Activated effector memory CD4-positive, alpha-beta T cell treated with Interleukin-2 at 50 U/mL for 16 hours (primary cell): ENCODE measurements at regions not wholly inside any gene's neighbourhood (a gene's known extent, or its start where the extent isn't known, plus 50 kb on each side); places are given as distances from the start of the nearest gene placed in this dataset.

Experiments
- DNase-seq: peaks from one replicate; pipeline ENCODE4 v3.0.0-alpha.2; 2020

- DNase-seq, result no peak
Measured at GRCh38 chrX:9318213-9318612, 146.6 kb upstream of the TBL1X start.

GRCh38 chrX:9318766-9319165 is 146.1 kb upstream of the TBL1X start:
- DNase-seq, result no peak

- no peak for DNase-seq
Measured at GRCh38 chrX:9320940-9321339, 143.9 kb upstream of the TBL1X start.

- DNase-seq, result no peak
Measured at GRCh38 chrX:9324676-9325075, 140.2 kb upstream of the TBL1X start.

GRCh38 chrX:9326369-9326768 is 138.5 kb upstream of the TBL1X start:
- DNase-seq, result no peak

- no peak for DNase-seq
Measured at GRCh38 chrX:9327086-9327746, 137.6 kb upstream of the TBL1X start.

GRCh38 chrX:9327747-9328145 is 137.1 kb upstream of the TBL1X start:
- no peak for DNase-seq

GRCh38 chrX:9329056-9329455 is 135.8 kb upstream of the TBL1X start:
- no peak for DNase-seq

GRCh38 chrX:9330249-9330982 is 134.4 kb upstream of the TBL1X start:
- no peak for DNase-seq

GRCh38 chrX:9333873-9334560 is 130.8 kb upstream of the TBL1X start:
- no peak for DNase-seq

- no peak for DNase-seq
Measured at GRCh38 chrX:9335251-9335650, 129.6 kb upstream of the TBL1X start.

GRCh38 chrX:9336456-9336855 is 128.4 kb upstream of the TBL1X start:
- DNase-seq, result no peak

- no peak for DNase-seq
Measured at GRCh38 chrX:9337046-9337445, 127.8 kb upstream of the TBL1X start.

GRCh38 chrX:9338986-9339385 is 125.9 kb upstream of the TBL1X start:
- no peak for DNase-seq

GRCh38 chrX:9339603-9340491 is 125.0 kb upstream of the TBL1X start:
- DNase-seq, result peak; percentile 27

- no peak for DNase-seq
Measured at GRCh38 chrX:9340598-9341290, 124.1 kb upstream of the TBL1X start.

- DNase-seq, result no peak
Measured at GRCh38 chrX:9341291-9342201, 123.3 kb upstream of the TBL1X start.

GRCh38 chrX:9342561-9343051 is 122.3 kb upstream of the TBL1X start:
- peak; percentile 31 for DNase-seq

GRCh38 chrX:9343971-9344370 is 120.9 kb upstream of the TBL1X start:
- DNase-seq, result no peak

- DNase-seq, result no peak
Measured at GRCh38 chrX:9345957-9346356, 118.9 kb upstream of the TBL1X start.
